GM12878 (cell line): ENCODE measurements at regions not wholly inside any gene's neighbourhood (a gene's known extent, or its start where the extent isn't known, plus 50 kb on each side); places are given as distances from the start of the nearest gene placed in this dataset.

Experiments
- MEF2A ChIP-seq: IDR thresholded peaks from 2 replicates; pipeline ENCODE4 v1.6.1; 2011; ENCODE audit warnings: low read depth, mild to moderate bottlenecking, low read length, moderate library complexity; ENCODE audit not compliant: insufficient read depth
- POLR2A ChIP-seq: IDR thresholded peaks from 2 replicates; pipeline ENCODE4 v1.6.1; 2011; ENCODE audit warnings: low read depth, mild to moderate bottlenecking, low read length
- SMC3 ChIP-seq: IDR thresholded peaks from 2 replicates; pipeline ENCODE4 v1.6.1; 2011; ENCODE audit warnings: low read length, improper control_type of control experiment, borderline replicate concordance
- TF ChIP-seq, protein P1 (sequence below): fragments of 450-650 bp; IDR thresholded peaks from 2 replicates; pipeline ENCODE4 v1.6.1; 2016; ENCODE audit warnings: mild to moderate bottlenecking, moderate library complexity, borderline replicate concordance

- TF ChIP-seq MEF2A (no peak), SMC3 (no peak), POLR2A (no peak)
- TF ChIP-seq, protein P1, sequence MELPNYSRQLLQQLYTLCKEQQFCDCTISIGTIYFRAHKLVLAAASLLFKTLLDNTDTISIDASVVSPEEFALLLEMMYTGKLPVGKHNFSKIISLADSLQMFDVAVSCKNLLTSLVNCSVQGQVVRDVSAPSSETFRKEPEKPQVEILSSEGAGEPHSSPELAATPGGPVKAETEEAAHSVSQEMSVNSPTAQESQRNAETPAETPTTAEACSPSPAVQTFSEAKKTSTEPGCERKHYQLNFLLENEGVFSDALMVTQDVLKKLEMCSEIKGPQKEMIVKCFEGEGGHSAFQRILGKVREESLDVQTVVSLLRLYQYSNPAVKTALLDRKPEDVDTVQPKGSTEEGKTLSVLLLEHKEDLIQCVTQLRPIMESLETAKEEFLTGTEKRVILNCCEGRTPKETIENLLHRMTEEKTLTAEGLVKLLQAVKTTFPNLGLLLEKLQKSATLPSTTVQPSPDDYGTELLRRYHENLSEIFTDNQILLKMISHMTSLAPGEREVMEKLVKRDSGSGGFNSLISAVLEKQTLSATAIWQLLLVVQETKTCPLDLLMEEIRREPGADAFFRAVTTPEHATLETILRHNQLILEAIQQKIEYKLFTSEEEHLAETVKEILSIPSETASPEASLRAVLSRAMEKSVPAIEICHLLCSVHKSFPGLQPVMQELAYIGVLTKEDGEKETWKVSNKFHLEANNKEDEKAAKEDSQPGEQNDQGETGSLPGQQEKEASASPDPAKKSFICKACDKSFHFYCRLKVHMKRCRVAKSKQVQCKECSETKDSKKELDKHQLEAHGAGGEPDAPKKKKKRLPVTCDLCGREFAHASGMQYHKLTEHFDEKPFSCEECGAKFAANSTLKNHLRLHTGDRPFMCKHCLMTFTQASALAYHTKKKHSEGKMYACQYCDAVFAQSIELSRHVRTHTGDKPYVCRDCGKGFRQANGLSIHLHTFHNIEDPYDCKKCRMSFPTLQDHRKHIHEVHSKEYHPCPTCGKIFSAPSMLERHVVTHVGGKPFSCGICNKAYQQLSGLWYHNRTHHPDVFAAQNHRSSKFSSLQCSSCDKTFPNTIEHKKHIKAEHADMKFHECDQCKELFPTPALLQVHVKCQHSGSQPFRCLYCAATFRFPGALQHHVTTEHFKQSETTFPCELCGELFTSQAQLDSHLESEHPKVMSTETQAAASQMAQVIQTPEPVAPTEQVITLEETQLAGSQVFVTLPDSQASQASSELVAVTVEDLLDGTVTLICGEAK, result no peak
These were observed 146.8 kb upstream of the NDST4 start for GRCh38 chr4:115260195-115260594.
